ENCODE measurements at regions not wholly inside any gene's neighbourhood (a gene's known extent, or its start where the extent isn't known, plus 50 kb on each side); places are given as distances from the start of the nearest gene placed in this dataset.

- DNase-seq, result no peak
These were observed 152.6 kb upstream of the SYT1 start for GRCh38 chr12:78711954-78712353.

GRCh38 chr12:78712834-78713481 lies 151.6 kb upstream of the SYT1 start:
- no peak for DNase-seq

- no peak for DNase-seq
These were observed 144.9 kb upstream of the SYT1 start for GRCh38 chr12:78719721-78720120.

- DNase-seq, result no peak
These were observed 142.7 kb upstream of the SYT1 start for GRCh38 chr12:78721906-78722305.

GRCh38 chr12:78725033-78725432 lies 139.5 kb upstream of the SYT1 start:
- DNase-seq, result no peak

GRCh38 chr12:78725951-78726580 lies 138.5 kb upstream of the SYT1 start:
- no peak for DNase-seq

- DNase-seq, result no peak
These were observed 137.7 kb upstream of the SYT1 start for GRCh38 chr12:78726854-78727253.

- DNase-seq, result no peak
These were observed 132.1 kb upstream of the SYT1 start for GRCh38 chr12:78732481-78732880.

GRCh38 chr12:78739653-78740052 lies 124.9 kb upstream of the SYT1 start:
- DNase-seq, result no peak

- no peak for DNase-seq
These were observed 118.6 kb upstream of the SYT1 start for GRCh38 chr12:78746001-78746400.

GRCh38 chr12:78753058-78753457 lies 111.5 kb upstream of the SYT1 start:
- no peak for DNase-seq

- no peak for DNase-seq
These were observed 107.6 kb upstream of the SYT1 start for GRCh38 chr12:78756936-78757335.

GRCh38 chr12:78759367-78759766 lies 105.2 kb upstream of the SYT1 start:
- DNase-seq, result no peak

GRCh38 chr12:78760906-78761305 lies 103.7 kb upstream of the SYT1 start:
- DNase-seq, result no peak

- DNase-seq, result no peak
These were observed 99.7 kb upstream of the SYT1 start for GRCh38 chr12:78764913-78765312.

GRCh38 chr12:78767264-78767981 lies 97.2 kb upstream of the SYT1 start:
- no peak for DNase-seq

GRCh38 chr12:78778339-78778738 lies 86.2 kb upstream of the SYT1 start:
- no peak for DNase-seq

- DNase-seq, result no peak
These were observed 77.0 kb upstream of the SYT1 start for GRCh38 chr12:78787576-78787975.

- no peak for DNase-seq
These were observed 74.4 kb upstream of the SYT1 start for GRCh38 chr12:78790148-78790547.

GRCh38 chr12:78792052-78792698 lies 72.4 kb upstream of the SYT1 start:
- no peak for DNase-seq

GRCh38 chr12:78793491-78793890 lies 71.1 kb upstream of the SYT1 start:
- DNase-seq, result no peak

GRCh38 chr12:78793982-78794381 lies 70.6 kb upstream of the SYT1 start:
- DNase-seq, result no peak

- no peak for DNase-seq
These were observed 68.6 kb upstream of the SYT1 start for GRCh38 chr12:78795934-78796445.
